Transverse colon (tissue), 4 donors: ENCODE measurements at regions not wholly inside any gene's neighbourhood (a gene's known extent, or its start where the extent isn't known, plus 50 kb on each side); places are given as distances from the start of the nearest gene placed in this dataset.
"Not testable (repeated sequence)": the region's sequence is repeated elsewhere in the genome, so short reads cannot be mapped to it uniquely, and the experiment has no call there.

Experiments
- DNase-seq: peaks from one replicate; pipeline ENCODE4 v3.0.0-alpha.2; 2019
- H3K27ac ChIP-seq, 4 donors: fragments of 200-600 bp; sonication (generic); 2 replicates each; pipeline ENCODE4 v1.5.1; 2016 to 2018; ENCODE audit warnings: inconsistent platforms in 4 of 4
- H3K27me3 ChIP-seq: fragments of 200-600 bp; sonication (generic); 2 replicates; pipeline ENCODE4 v1.5.1; 2017; ENCODE audit warnings: inconsistent platforms
- H3K36me3 ChIP-seq, 4 donors: fragments of 200-600 bp; sonication (generic); 2 replicates each; pipeline ENCODE4 v1.5.1; 2017 to 2019; ENCODE audit warnings: inconsistent platforms in 4 of 4
- H3K4me1 ChIP-seq, 4 donors: fragments of 200-600 bp; sonication (generic); 2 replicates each; pipeline ENCODE4 v1.5.1; 2017 to 2020; ENCODE audit warnings: inconsistent platforms in 4 of 4
- H3K4me3 ChIP-seq, 4 donors: fragments of 200-600 bp; sonication (generic); 1 replicate in 1 of 4; 2 replicates in 3 of 4; pipeline versions ENCODE4 v1.5.1 to v1.6.1; 2017 to 2019; ENCODE audit warnings: inconsistent platforms in 4 of 4
- H3K9me3 ChIP-seq, 2 donors: fragments of 200-600 bp; sonication (generic); 2 replicates each; pipeline ENCODE4 v1.5.1; 2017 to 2019; ENCODE audit warnings: inconsistent platforms in 2 of 2
- CTCF ChIP-seq, 5 experiments: fragments of 200-600 bp in 3 of 5; fragments of 450-650 bp in 2 of 5; sonication (generic) in 3 of 5; IDR thresholded peaks; 1 replicate in 2 of 5; 2 replicates in 3 of 5; pipeline ENCODE4 v1.5.1; 2016 to 2017; ENCODE audit warnings: antibody characterized with exemption in 5 of 5, inconsistent platforms in 3 of 5, mild to moderate bottlenecking in 2 of 5, moderate library complexity in 1 of 5
- EP300 ChIP-seq: sonication (generic); formaldehyde crosslinking; IDR thresholded peaks from one replicate; pipeline ENCODE4 v1.6.1; 2017; ENCODE audit warnings: antibody characterized with exemption, low read depth
- POLR2A ChIP-seq: fragments of 450-650 bp; IDR thresholded peaks from one replicate; pipeline ENCODE4 v1.6.1; 2016; ENCODE audit warnings: antibody characterized with exemption, mild to moderate bottlenecking, moderate library complexity
- POLR2AphosphoS5 ChIP-seq, 3 donors: sonication (generic); formaldehyde crosslinking; IDR thresholded peaks; one replicate each; pipeline ENCODE4 v1.6.1; 2016; ENCODE audit warnings: antibody characterized with exemption in 3 of 3
- WGBS, 2 donors: methylation state at CpG; one replicate each; pipeline ENCODE4 v1.1.5; 2018; ENCODE audit warnings: low coverage in 1 of 2; 5-methylcytosine and 5-hydroxymethylcytosine counted together
- in situ Hi-C, 4 donors: fragments of 200-750 bp; cut with MboI; loops; one replicate each; pipeline versions ENCODE4 v1.15.0 to v1.15.1; 2017; ENCODE audit warnings: low sequenced_read_pairs in 3 of 4, low pct_ligation_motif_present in 1 of 4, low pct_unique_long_range_greater_than_20kb in 1 of 4
- intact Hi-C: fragments of 100-400 bp; cut with DNase I; formaldehyde crosslinking; loops from one replicate; pipeline ENCODE4 v1.15.1; 2023; ENCODE audit warnings: low total_unique reads

GRCh38 chr9:75382126-75382525, 293.8 kb downstream of the OSTF1 start:
- TF ChIP-seq POLR2AphosphoS5 (IDR thresholded peaks at IDR 0.05) (no peak), CTCF (IDR thresholded peaks at IDR 0.05) (no peak), EP300 (no peak), POLR2A (no peak)
- Histone ChIP-seq H3K9me3 (peaks cover 11 to 20% of the 10 kb centered on the region in 2 donors), H3K4me3 (no peak overlapping the region), H3K27ac (no peak overlapping the region), H3K4me1 (no peaks in the 10 kb centered on the region), H3K36me3 (no peaks in the 10 kb centered on the region), H3K27me3 (no peaks in the 10 kb centered on the region)
- in situ Hi-C loops = no loop called here
- DNase-seq = no peak
- intact Hi-C loops = no loop called here
- WGBS, 2 donors = 53 to 73% methylated on average over 2 of the region's 2 CpGs

DNA sequence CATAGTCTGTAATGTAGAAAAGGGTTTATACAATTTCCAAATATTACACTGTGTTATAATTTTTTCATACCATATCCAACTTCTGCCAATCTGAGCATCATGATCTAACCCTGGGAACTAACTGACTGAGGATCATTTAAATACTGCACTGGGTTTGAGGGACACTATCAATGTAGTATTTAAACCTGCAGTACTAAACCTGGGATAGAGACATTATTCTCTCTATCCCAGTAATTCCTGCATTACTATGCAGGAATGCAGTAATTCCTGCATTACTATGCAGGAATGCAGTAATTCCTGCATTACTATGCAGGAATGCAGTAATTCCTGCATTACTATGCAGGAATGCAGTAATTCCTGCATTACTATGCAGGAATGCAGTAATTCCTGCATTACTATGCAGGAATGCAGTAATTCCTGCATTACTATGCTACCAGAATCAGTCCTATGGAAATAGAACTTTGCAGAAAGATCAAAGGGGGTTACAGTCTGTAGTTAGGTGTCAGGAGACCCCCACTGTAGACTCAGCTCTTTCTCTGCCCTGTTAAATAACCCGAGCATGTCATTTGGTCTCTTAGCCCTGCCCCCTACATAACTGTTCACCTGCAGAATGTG, 295.2 kb downstream of the OSTF1 start:
- H3K4me1 ChIP-seq, H3K27ac ChIP-seq, DNase-seq, intact Hi-C loops, in situ Hi-C loops, H3K36me3 ChIP-seq, H3K27me3 ChIP-seq, H3K4me3 ChIP-seq: not testable (repeated sequence)
- WGBS, 2 donors = 89% methylated on average over 1 of the region's 1 CpG; no CpG with 5 or more reads in 1 of the 2 donors
- H3K9me3 ChIP-seq = peaks cover 11 to 20% of the 10 kb centered on the region in 2 donors

- Histone ChIP-seq H3K9me3 (peaks cover 11 to 20% of the 10 kb centered on the region in 2 donors), H3K4me1 (no peaks in the 10 kb centered on the region), H3K27ac (no peak overlapping the region), H3K36me3 (no peaks in the 10 kb centered on the region), H3K4me3 (no peak overlapping the region), H3K27me3 (no peaks in the 10 kb centered on the region)
- in situ Hi-C loops (no loop called here), intact Hi-C loops (no loop called here)
- DNase-seq = no peak
- TF ChIP-seq POLR2A = no peak
- no peak for TF ChIP-seq EP300
- TF ChIP-seq CTCF (IDR thresholded peaks at IDR 0.05) = no peak
- TF ChIP-seq POLR2AphosphoS5 (IDR thresholded peaks at IDR 0.05) = no peak
Observed at GRCh38 chr9:75385236-75385635, 296.9 kb downstream of the OSTF1 start.

DNA sequence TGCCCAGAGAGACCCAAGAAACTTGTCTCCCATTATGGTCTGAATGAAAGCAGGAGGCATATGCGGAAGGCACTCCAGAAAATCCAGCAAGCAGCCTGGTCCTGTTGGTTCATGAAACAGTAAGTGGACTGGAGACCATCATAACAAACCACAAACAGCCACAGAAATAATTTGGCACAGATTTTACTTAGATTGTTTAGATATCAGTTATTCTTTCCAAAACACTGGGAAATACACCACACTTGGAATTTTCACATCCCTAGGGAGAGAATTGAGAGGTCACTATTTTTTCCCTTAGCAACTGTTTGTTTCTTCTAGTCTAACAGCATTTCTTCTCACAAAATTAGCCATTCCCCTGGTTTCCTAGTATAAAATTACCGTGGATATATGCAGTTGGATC, 300.8 kb downstream of the OSTF1 start:
- intact Hi-C loops (no loop called here), in situ Hi-C loops (no loop called here)

More for the DNA sequence above, 300.8 kb downstream of the OSTF1 start:
- Histone ChIP-seq H3K9me3 (peaks cover 11 to 20% of the 10 kb centered on the region in 2 donors), H3K4me3 (no peak overlapping the region), H3K36me3 (no peaks in the 10 kb centered on the region), H3K4me1 (no peaks in the 10 kb centered on the region), H3K27ac (no peak overlapping the region), H3K27me3 (no peaks in the 10 kb centered on the region)
- no peak for DNase-seq
- 50 to 65% methylated on average over 1 to 2 of the region's 2 CpGs for WGBS, 2 donors
- no peak for TF ChIP-seq POLR2AphosphoS5 (IDR thresholded peaks at IDR 0.05)
- TF ChIP-seq POLR2A = no peak
- TF ChIP-seq EP300 = no peak
- TF ChIP-seq CTCF (IDR thresholded peaks at IDR 0.05) = no peak
